KMS-11 (cell line): ENCODE measurements at regions not wholly inside any gene's neighbourhood (a gene's known extent, or its start where the extent isn't known, plus 50 kb on each side); places are given as distances from the start of the nearest gene placed in this dataset.

Source experiments
- H2AFZ ChIP-seq: fragments of 200-600 bp; sonication (generic); 2 replicates; pipeline ENCODE4 v1.6.1; 2016; ENCODE audit warnings: antibody characterized with exemption, mixed run types, low read depth
- H3K27ac ChIP-seq: fragments of 200-600 bp; sonication (generic); 2 replicates; pipeline ENCODE4 v1.6.1; 2016; ENCODE audit warnings: mild to moderate bottlenecking, mixed run types
- H3K27me3 ChIP-seq: fragments of 200-600 bp; sonication (generic); 2 replicates; pipeline ENCODE4 v1.6.1; 2017; ENCODE audit warnings: mild to moderate bottlenecking, low read depth, mixed run types, moderate library complexity; ENCODE audit not compliant: insufficient read depth
- H3K36me3 ChIP-seq: fragments of 200-600 bp; sonication (generic); 2 replicates; pipeline ENCODE4 v1.6.1; 2017; ENCODE audit warnings: mild to moderate bottlenecking, mixed run types; ENCODE audit not compliant: insufficient read depth
- H3K4me1 ChIP-seq: fragments of 200-600 bp; sonication (generic); 2 replicates; pipeline ENCODE4 v1.6.1; 2016; ENCODE audit warnings: mild to moderate bottlenecking, low read depth, mixed run types; ENCODE audit not compliant: poor library complexity, severe bottlenecking
- H3K4me2 ChIP-seq: fragments of 200-600 bp; sonication (generic); 2 replicates; pipeline ENCODE4 v1.7.0; 2016; ENCODE audit warnings: mild to moderate bottlenecking, mixed run types
- H3K4me3 ChIP-seq: fragments of 200-600 bp; sonication (generic); IDR thresholded peaks from 2 replicates; pipeline ENCODE4 v1.6.1; 2017; ENCODE audit warnings: low read depth, low read length, mixed read lengths; ENCODE audit not compliant: insufficient read depth
- H3K79me2 ChIP-seq: fragments of 200-600 bp; sonication (generic); 2 replicates; pipeline ENCODE4 v1.6.1; 2016; ENCODE audit warnings: low read depth, mixed run types; ENCODE audit not compliant: insufficient read depth
- H3K9ac ChIP-seq: fragments of 200-600 bp; sonication (generic); 2 replicates; pipeline ENCODE4 v1.6.1; 2016; ENCODE audit warnings: mild to moderate bottlenecking, mixed run types
- H4K20me1 ChIP-seq: fragments of 200-600 bp; sonication (generic); 2 replicates; pipeline ENCODE4 v1.6.1; 2016; ENCODE audit warnings: mild to moderate bottlenecking, mixed run types; ENCODE audit not compliant: insufficient read depth
- CTCF ChIP-seq: fragments of 200-600 bp; sonication (generic); conservative IDR thresholded peaks from 2 replicates; pipeline ENCODE4 v1.6.1; 2017; ENCODE audit warnings: low read depth, mild to moderate bottlenecking, antibody characterized with exemption, low read length, moderate library complexity, mixed read lengths

GRCh38 chr6:166032366-166033200 is 135.1 kb downstream of the TBXT start:
- Histone ChIP-seq H3K4me3 (no peak overlapping the region), H3K27me3 (no peaks in the 10 kb centered on the region), H3K27ac (no peak overlapping the region), H3K36me3 (no peaks in the 10 kb centered on the region), H3K79me2 (no peaks in the 10 kb centered on the region), H3K4me2 (no peak overlapping the region), H2AFZ (no peak overlapping the region), H3K4me1 (no peaks in the 10 kb centered on the region), H4K20me1 (no peaks in the 10 kb centered on the region), H3K9ac (no peak overlapping the region)
- 0 out of 2 replicates have a peak, but pooled peaks have one; percentile 18 for TF ChIP-seq CTCF

- Histone ChIP-seq H3K27me3 (no peaks in the 10 kb centered on the region), H3K4me1 (no peaks in the 10 kb centered on the region), H4K20me1 (no peaks in the 10 kb centered on the region), H3K9ac (no peak overlapping the region), H2AFZ (no peak overlapping the region), H3K79me2 (no peaks in the 10 kb centered on the region), H3K4me3 (no peak overlapping the region), H3K4me2 (no peak overlapping the region), H3K27ac (no peak overlapping the region), H3K36me3 (no peaks in the 10 kb centered on the region)
- no peak for TF ChIP-seq CTCF
These were observed 136.4 kb downstream of the TBXT start for GRCh38 chr6:166031275-166031674.

- Histone ChIP-seq H3K36me3 (no peaks in the 10 kb centered on the region), H3K4me1 (no peaks in the 10 kb centered on the region), H3K9ac (no peak overlapping the region), H3K4me2 (no peak overlapping the region), H3K27ac (no peak overlapping the region), H3K4me3 (no peak overlapping the region), H2AFZ (no peak overlapping the region), H4K20me1 (no peaks in the 10 kb centered on the region), H3K79me2 (no peaks in the 10 kb centered on the region), H3K27me3 (no peaks in the 10 kb centered on the region)
- TF ChIP-seq CTCF: no peak
These were observed 138.1 kb downstream of the TBXT start for GRCh38 chr6:166029506-166029905.

GRCh38 chr6:166027761-166028160 is 139.9 kb downstream of the TBXT start:
- no peak overlapping the region for H3K27ac ChIP-seq
- H3K9ac ChIP-seq: no peak overlapping the region
- no peak for TF ChIP-seq CTCF
- no peaks in the 10 kb centered on the region for H3K36me3 ChIP-seq
- H2AFZ ChIP-seq: no peak overlapping the region
- no peak overlapping the region for H3K4me2 ChIP-seq
- H3K27me3 ChIP-seq: no peaks in the 10 kb centered on the region
- H3K4me3 ChIP-seq: no peak overlapping the region
- no peaks in the 10 kb centered on the region for H3K4me1 ChIP-seq
- H3K79me2 ChIP-seq: no peaks in the 10 kb centered on the region
- H4K20me1 ChIP-seq: no peaks in the 10 kb centered on the region
